H9 (cell line): ENCODE measurements at regions not wholly inside any gene's neighbourhood (a gene's known extent, or its start where the extent isn't known, plus 50 kb on each side); places are given as distances from the start of the nearest gene placed in this dataset.

ENCODE experiments used
- DNase-seq: peaks from one replicate; pipeline ENCODE4 v3.0.0-alpha.2; 2017
- H2AFZ ChIP-seq: one replicate; pipeline ENCODE4 v1.6.1; 2013; ENCODE audit warnings: mild to moderate bottlenecking, low read length, control low read depth, moderate library complexity
- H2AK5ac ChIP-seq: 2 replicates; pipeline ENCODE4 v1.6.1; 2013; ENCODE audit warnings: low read length, control low read depth, mixed read lengths; ENCODE audit not compliant: insufficient read length
- H2BK120ac ChIP-seq: one replicate; pipeline ENCODE4 v1.6.1; 2013; ENCODE audit warnings: low read depth, mild to moderate bottlenecking, low read length, control low read depth, inconsistent platforms; ENCODE audit not compliant: poor library complexity, severe bottlenecking
- H2BK12ac ChIP-seq: 2 replicates; pipeline ENCODE4 v1.6.1; 2013; ENCODE audit warnings: low read length, control low read depth, mixed read lengths, low read depth; ENCODE audit not compliant: insufficient read length
- H2BK15ac ChIP-seq: 2 replicates; pipeline ENCODE4 v1.6.1; 2013; ENCODE audit warnings: low read depth, low read length, control low read depth
- H2BK20ac ChIP-seq: one replicate; pipeline ENCODE4 v1.6.1; 2013; ENCODE audit warnings: low read depth, mild to moderate bottlenecking, low read length, control low read depth, inconsistent platforms; ENCODE audit not compliant: poor library complexity, severe bottlenecking
- H2BK5ac ChIP-seq: 2 replicates; pipeline ENCODE4 v1.6.1; 2013; ENCODE audit warnings: low read length, control low read depth, mixed read lengths; ENCODE audit not compliant: insufficient read length
- H3K14ac ChIP-seq: 2 replicates; pipeline ENCODE4 v1.6.1; 2013; ENCODE audit warnings: low read length, control low read depth; ENCODE audit not compliant: insufficient read depth
- H3K18ac ChIP-seq: 2 replicates; pipeline ENCODE4 v1.6.1; 2013; ENCODE audit warnings: low read depth, mild to moderate bottlenecking, mixed read lengths, low read length, control low read depth; ENCODE audit not compliant: insufficient read length
- H3K23ac ChIP-seq: 2 replicates; pipeline ENCODE4 v1.6.1; 2013; ENCODE audit warnings: low read length, control low read depth, mixed read lengths, low read depth; ENCODE audit not compliant: insufficient read length
- H3K23me2 ChIP-seq: 2 replicates; pipeline ENCODE4 v1.6.1; 2013; ENCODE audit warnings: low read depth, mild to moderate bottlenecking, mixed read lengths, low read length, control low read depth; ENCODE audit not compliant: insufficient read length, poor library complexity, severe bottlenecking
- H3K27ac ChIP-seq: 2 replicates; pipeline ENCODE4 v1.5.1; 2013; ENCODE audit warnings: low read length, control low read depth, mixed read lengths, low read depth; ENCODE audit not compliant: insufficient read length
- H3K27me3 ChIP-seq: 2 replicates; pipeline ENCODE4 v1.6.1; 2013; ENCODE audit warnings: low read length, control low read depth, inconsistent platforms; ENCODE audit not compliant: insufficient read depth
- H3K4ac ChIP-seq: 2 replicates; pipeline ENCODE4 v1.6.1; 2013; ENCODE audit warnings: low read depth, mild to moderate bottlenecking, control low read depth, inconsistent platforms, low read length, moderate library complexity
- H3K4me1 ChIP-seq: 2 replicates; pipeline ENCODE4 v1.6.1; 2013; ENCODE audit warnings: low read length, control low read depth, inconsistent platforms; ENCODE audit not compliant: insufficient read depth
- H3K4me2 ChIP-seq: 2 replicates; pipeline ENCODE4 v1.6.1; 2013; ENCODE audit warnings: low read length, control low read depth, mixed read lengths; ENCODE audit not compliant: insufficient read length, insufficient read depth
- H3K56ac ChIP-seq: 2 replicates; pipeline ENCODE4 v1.6.1; 2013; ENCODE audit warnings: low read depth, mild to moderate bottlenecking, mixed read lengths, low read length, control low read depth; ENCODE audit not compliant: insufficient read length
- H3K79me1 ChIP-seq: 2 replicates; pipeline ENCODE4 v1.6.1; 2013; ENCODE audit warnings: low read depth, mild to moderate bottlenecking, moderate library complexity, low read length, control low read depth, inconsistent platforms; ENCODE audit not compliant: insufficient read depth, poor library complexity, severe bottlenecking
- H3K79me2 ChIP-seq: 2 replicates; pipeline ENCODE4 v1.6.1; 2013; ENCODE audit warnings: low read length, control low read depth, inconsistent platforms; ENCODE audit not compliant: insufficient read depth
- H3K9ac ChIP-seq: 2 replicates; pipeline ENCODE4 v1.6.1; 2013; ENCODE audit warnings: low read length, control low read depth, mixed read lengths; ENCODE audit not compliant: insufficient read length; ENCODE audit errors: extremely low read depth
- H3K9me3 ChIP-seq: one replicate; pipeline ENCODE4 v1.6.1; 2013; ENCODE audit warnings: low read depth, low read length, inconsistent platforms; ENCODE audit not compliant: control insufficient read depth
- H3T11ph ChIP-seq: one replicate; pipeline ENCODE4 v1.6.1; 2013; ENCODE audit warnings: mild to moderate bottlenecking, low read length, control low read depth, inconsistent platforms
- H4K20me1 ChIP-seq: one replicate; pipeline ENCODE4 v1.6.1; 2013; ENCODE audit not compliant: control insufficient read depth, insufficient read length, insufficient read depth
- H4K5ac ChIP-seq: 2 replicates; pipeline ENCODE4 v1.6.1; 2013; ENCODE audit warnings: low read depth, mild to moderate bottlenecking, mixed read lengths, low read length, control low read depth; ENCODE audit not compliant: insufficient read length
- H4K8ac ChIP-seq: replicated peaks from 2 replicates; pipeline ENCODE4 v1.6.1; 2013; ENCODE audit warnings: low read length, control low read depth, mixed read lengths, low read depth; ENCODE audit not compliant: insufficient read length
- H4K91ac ChIP-seq: 2 replicates; pipeline ENCODE4 v1.6.1; 2013; ENCODE audit warnings: low read depth, mild to moderate bottlenecking, moderate library complexity, mixed read lengths, low read length, control low read depth; ENCODE audit not compliant: insufficient read length
- H3K27ac Mint-ChIP-seq, 3 experiments: 2 replicates in 2 of 3; 3 replicates in 1 of 3; pipeline ENCODE4 v1.8.0; 2020 to 2021; ENCODE audit warnings: mixed read lengths in 3 of 3, mild to moderate bottlenecking in 1 of 3, moderate library complexity in 1 of 3
- H3K27me3 Mint-ChIP-seq: 2 replicates; pipeline ENCODE4 v1.8.0; 2021; ENCODE audit warnings: low read depth, mild to moderate bottlenecking, moderate library complexity, mixed read lengths
- H3K36me3 Mint-ChIP-seq, 3 experiments: 2 replicates in 2 of 3; 3 replicates in 1 of 3; pipeline ENCODE4 v1.8.0; 2020 to 2021; ENCODE audit warnings: low read depth in 3 of 3, mixed read lengths in 3 of 3; ENCODE audit not compliant: insufficient read depth in 1 of 3
- H3K4me1 Mint-ChIP-seq, 2 experiments: 2 replicates each; pipeline ENCODE4 v1.8.0; 2020; ENCODE audit warnings: mixed read lengths in 2 of 2
- H3K4me3 Mint-ChIP-seq, 2 experiments: 2 replicates in 1 of 2; 3 replicates in 1 of 2; pipeline ENCODE4 v1.8.0; 2020 to 2021; ENCODE audit warnings: mild to moderate bottlenecking in 2 of 2, mixed read lengths in 2 of 2, moderate library complexity in 1 of 2
- H3K9me3 Mint-ChIP-seq, 2 experiments: 2 replicates in 1 of 2; 3 replicates in 1 of 2; pipeline ENCODE4 v1.8.0; 2020; ENCODE audit warnings: mild to moderate bottlenecking in 2 of 2, mixed read lengths in 2 of 2, moderate library complexity in 1 of 2
- CTCF ChIP-seq: fragments of 200-600 bp; sonication (generic); conservative IDR thresholded peaks from 3 replicates; pipeline ENCODE4 v1.8.0; 2021; ENCODE audit warnings: antibody characterized with exemption, mild to moderate bottlenecking
- WGBS: extraction: QIAGEN DNeasy Blood & Tissue Kit; methylation state at CpG from one replicate; pipeline ENCODE4 v1.1.7; 2013; ENCODE audit warnings: missing lambda C conversion rate, low lambda C conversion rate, mixed read lengths; ENCODE audit not compliant: insufficient read length; ENCODE audit errors: extremely low coverage; 5-methylcytosine and 5-hydroxymethylcytosine counted together

GRCh38 chr3:181383201-181383600, 328.5 kb upstream of the SOX2 start:
- no peak overlapping the region for H4K8ac ChIP-seq
- Mint-ChIP-seq H3K9me3 (no peaks in the 10 kb centered on the region), H3K36me3 (no peaks in the 10 kb centered on the region), H3K27ac (peak overlapping the region in 1 of 3 experiments; percentile 37; a peak in 5 of 7 replicates), H3K4me3 (no peak overlapping the region; a peak in 1 of 5 replicates), H3K4me1 (peaks cover 23 to 26% of the 10 kb centered on the region in 2 experiments), H3K27me3 (no peaks in the 10 kb centered on the region; the same call in 1 of the 2 replicates)
- no peaks in the 10 kb centered on the region for H3K79me1 ChIP-seq
- H4K20me1 ChIP-seq = no peaks in the 10 kb centered on the region
- H2BK20ac ChIP-seq = peak overlapping the region; percentile 26
- H3K4me2 ChIP-seq = no peak overlapping the region
- H4K91ac ChIP-seq = no peak overlapping the region
- WGBS = no CpG with 5 or more reads among the region's 7 CpGs
- peak overlapping the region; percentile 49 for H2BK5ac ChIP-seq
- no peak overlapping the region for H2BK12ac ChIP-seq
- no peak overlapping the region for H3K9ac ChIP-seq
- H2AFZ ChIP-seq = no peak overlapping the region
- no peaks in the 10 kb centered on the region for H3K9me3 ChIP-seq
- H3K27me3 ChIP-seq = no peaks in the 10 kb centered on the region
- H2AK5ac ChIP-seq = no peak overlapping the region
- TF ChIP-seq CTCF = no peak
- no peak overlapping the region for H3K18ac ChIP-seq
- no peak overlapping the region for H3K56ac ChIP-seq
- DNase-seq = no peak
- H3K14ac ChIP-seq = no peak overlapping the region
- H2BK120ac ChIP-seq = no peak overlapping the region
- no peaks in the 10 kb centered on the region for H3K23me2 ChIP-seq
- H3K79me2 ChIP-seq = no peaks in the 10 kb centered on the region
- H3T11ph ChIP-seq = no peak overlapping the region
- no peak overlapping the region for H3K23ac ChIP-seq
- H2BK15ac ChIP-seq = no peak overlapping the region
- H4K5ac ChIP-seq = no peak overlapping the region
- peak overlapping the region; percentile 59 for H3K27ac ChIP-seq
- no peak overlapping the region for H3K4ac ChIP-seq
- peaks cover 4% of the 10 kb centered on the region; the same call in 1 of the 2 replicates for H3K4me1 ChIP-seq
